Stimulated activated naive CD8-positive, alpha-beta T cell treated with anti-CD3 and anti-CD28 coated beads, Interleukin-15, amount 100 ng/mL, for 72 hours (primary cell): ENCODE measurements at regions not wholly inside any gene's neighbourhood (a gene's known extent, or its start where the extent isn't known, plus 50 kb on each side); places are given as distances from the start of the nearest gene placed in this dataset.
A peak's percentile ranks its signal among the peaks of the same experiment; 100 is the strongest.
"Not testable (repeated sequence)": the region's sequence is repeated elsewhere in the genome, so short reads cannot be mapped to it uniquely, and the experiment has no call there.

Experiments used
- ATAC-seq: fragments of 150-1000 bp; cut with Tn5 transposase; 2 replicates; pipeline ENCODE4 v1.10.0; 2021; ENCODE audit warnings: mild to moderate bottlenecking, moderate library complexity
- DNase-seq, 2 donors: peaks; one replicate each; pipeline ENCODE4 v3.0.0; 2021 to 2022
- H3K27ac Mint-ChIP-seq, 2 donors: one replicate each; pipeline ENCODE4 v1.8.0; 2022; ENCODE audit warnings: mild to moderate bottlenecking in 2 of 2, mixed read lengths in 2 of 2, moderate library complexity in 2 of 2
- H3K27me3 Mint-ChIP-seq: one replicate; pipeline ENCODE4 v1.8.0; 2022; ENCODE audit warnings: mixed read lengths
- H3K4me1 Mint-ChIP-seq: one replicate; pipeline ENCODE4 v1.8.0; 2022; ENCODE audit warnings: mild to moderate bottlenecking, mixed read lengths
- H3K4me3 Mint-ChIP-seq, 2 donors: one replicate each; pipeline ENCODE4 v1.8.0; 2022; ENCODE audit warnings: mild to moderate bottlenecking in 2 of 2, mixed read lengths in 2 of 2, moderate library complexity in 1 of 2
- H3K9me3 Mint-ChIP-seq, 2 donors: one replicate each; pipeline ENCODE4 v1.8.0; 2022; ENCODE audit warnings: mixed read lengths in 2 of 2

- H3K27me3 Mint-ChIP-seq = no peaks in the 10 kb centered on the region
- no peak overlapping the region for H3K27ac Mint-ChIP-seq
- DNase-seq (no peak), ATAC-seq (no peak)
- H3K4me3 Mint-ChIP-seq = no peak overlapping the region
- H3K9me3 Mint-ChIP-seq = peaks cover 0 to 5% of the 10 kb centered on the region in 2 donors
- H3K4me1 Mint-ChIP-seq = no peaks in the 10 kb centered on the region
These were observed 615.6 kb downstream of the CENPC start for GRCh38 chr4:66929748-66930147.

GRCh38 chr4:66928881-66929280 is 616.4 kb downstream of the CENPC start:
- ATAC-seq, H3K9me3 Mint-ChIP-seq, H3K4me3 Mint-ChIP-seq, H3K4me1 Mint-ChIP-seq, H3K27ac Mint-ChIP-seq, DNase-seq, H3K27me3 Mint-ChIP-seq: not testable (repeated sequence)

- Mint-ChIP-seq H3K4me3 (no peak overlapping the region), H3K4me1 (no peaks in the 10 kb centered on the region), H3K27ac (no peak overlapping the region), H3K27me3 (no peaks in the 10 kb centered on the region), H3K9me3 (peaks cover 0 to 6% of the 10 kb centered on the region in 2 donors)
- no peak for ATAC-seq
- DNase-seq = no peak
These were observed 617.4 kb downstream of the CENPC start for GRCh38 chr4:66927937-66928336.

GRCh38 chr4:66926687-66927086 is 618.6 kb downstream of the CENPC start:
- H3K9me3 Mint-ChIP-seq = peaks cover 1 to 5% of the 10 kb centered on the region in 2 donors
- no peaks in the 10 kb centered on the region for H3K27me3 Mint-ChIP-seq
- H3K4me1 Mint-ChIP-seq = no peaks in the 10 kb centered on the region
- ATAC-seq = no peak
- no peak for DNase-seq
- no peak overlapping the region for H3K4me3 Mint-ChIP-seq
- no peak overlapping the region for H3K27ac Mint-ChIP-seq

GRCh38 chr4:66923081-66923865 is 622.0 kb downstream of the CENPC start:
- Mint-ChIP-seq H3K4me3 (no peak overlapping the region), H3K9me3 (peaks cover 5 to 6% of the 10 kb centered on the region in 2 donors), H3K27me3 (no peaks in the 10 kb centered on the region), H3K4me1 (no peaks in the 10 kb centered on the region), H3K27ac (peak overlapping the region in 1 of 2 donors; percentile 41)
- no peak for ATAC-seq
- no peak for DNase-seq

GRCh38 chr4:66921433-66921832 is 623.9 kb downstream of the CENPC start:
- Mint-ChIP-seq H3K27ac (no peak overlapping the region), H3K4me1 (no peaks in the 10 kb centered on the region), H3K27me3 (no peaks in the 10 kb centered on the region), H3K4me3 (no peak overlapping the region), H3K9me3 (peaks cover 5 to 6% of the 10 kb centered on the region in 2 donors)
- ATAC-seq = no peak
- no peak for DNase-seq

- no peak for DNase-seq
- no peak overlapping the region for H3K27ac Mint-ChIP-seq
- H3K27me3 Mint-ChIP-seq = no peaks in the 10 kb centered on the region
- H3K4me1 Mint-ChIP-seq = no peaks in the 10 kb centered on the region
- H3K9me3 Mint-ChIP-seq = peaks cover 6 to 7% of the 10 kb centered on the region in 2 donors
- ATAC-seq = no peak
- no peak overlapping the region for H3K4me3 Mint-ChIP-seq
These were observed 624.8 kb downstream of the CENPC start for GRCh38 chr4:66920514-66920913.

- peaks cover 0 to 8% of the 10 kb centered on the region in 2 donors for H3K9me3 Mint-ChIP-seq
- H3K4me1 Mint-ChIP-seq = no peaks in the 10 kb centered on the region
- no peaks in the 10 kb centered on the region for H3K27me3 Mint-ChIP-seq
- no peak overlapping the region for H3K27ac Mint-ChIP-seq
- ATAC-seq = no peak
- no peak overlapping the region for H3K4me3 Mint-ChIP-seq
- DNase-seq = no peak
These were observed 633.4 kb downstream of the CENPC start for GRCh38 chr4:66911880-66912279.

GRCh38 chr4:66906314-66906713 is 639.0 kb downstream of the CENPC start:
- ATAC-seq (no peak), DNase-seq (no peak)
- no peak overlapping the region for H3K27ac Mint-ChIP-seq
- H3K27me3 Mint-ChIP-seq = no peaks in the 10 kb centered on the region
- H3K4me1 Mint-ChIP-seq = no peaks in the 10 kb centered on the region
- H3K9me3 Mint-ChIP-seq = peaks cover 0 to 3% of the 10 kb centered on the region in 2 donors
- H3K4me3 Mint-ChIP-seq = no peak overlapping the region

GRCh38 chr4:66899422-66900065 is 645.8 kb downstream of the CENPC start:
- Mint-ChIP-seq H3K9me3 (peaks cover 0 to 7% of the 10 kb centered on the region in 2 donors), H3K4me3 (no peak overlapping the region), H3K4me1 (no peaks in the 10 kb centered on the region), H3K27me3 (no peaks in the 10 kb centered on the region), H3K27ac (no peak overlapping the region)
- ATAC-seq = no peak
- DNase-seq = no peak

GRCh38 chr4:66893807-66894206 is 651.5 kb downstream of the CENPC start:
- Mint-ChIP-seq H3K27me3 (no peaks in the 10 kb centered on the region), H3K27ac (peak overlapping the region in 1 of 2 donors; percentile 83), H3K9me3 (peaks cover 4 to 12% of the 10 kb centered on the region in 2 donors), H3K4me3 (no peak overlapping the region), H3K4me1 (no peaks in the 10 kb centered on the region)
- DNase-seq (no peak), ATAC-seq (no peak)

GRCh38 chr4:66887061-66887460 is 658.2 kb downstream of the CENPC start:
- Mint-ChIP-seq H3K9me3 (peaks cover 0 to 18% of the 10 kb centered on the region in 2 donors), H3K27me3 (no peaks in the 10 kb centered on the region), H3K4me1 (no peaks in the 10 kb centered on the region), H3K4me3 (no peak overlapping the region), H3K27ac (no peak overlapping the region)
- ATAC-seq (no peak), DNase-seq (no peak)

- H3K27me3 Mint-ChIP-seq = no peaks in the 10 kb centered on the region
- no peak for ATAC-seq
These were observed 659.7 kb downstream of the CENPC start for GRCh38 chr4:66885501-66886165.

GRCh38 chr4:66876946-66877345 is 668.4 kb downstream of the CENPC start:
- Mint-ChIP-seq H3K27ac (no peak overlapping the region), H3K27me3 (no peaks in the 10 kb centered on the region), H3K4me1 (no peaks in the 10 kb centered on the region), H3K9me3 (peaks cover 0 to 9% of the 10 kb centered on the region in 2 donors), H3K4me3 (no peak overlapping the region)
- no peak for DNase-seq
- ATAC-seq = no peak

More at GRCh38 chr4:66885501-66886165, 659.7 kb downstream of the CENPC start:
- H3K27ac Mint-ChIP-seq = no peak overlapping the region
- DNase-seq = no peak
- peaks cover 0 to 18% of the 10 kb centered on the region in 2 donors for H3K9me3 Mint-ChIP-seq
- no peak overlapping the region for H3K4me3 Mint-ChIP-seq
- no peaks in the 10 kb centered on the region for H3K4me1 Mint-ChIP-seq

- no peak for ATAC-seq
- no peaks in the 10 kb centered on the region for H3K4me1 Mint-ChIP-seq
These were observed 672.6 kb downstream of the CENPC start for GRCh38 chr4:66872661-66873060.

GRCh38 chr4:66863481-66863880 is 681.8 kb downstream of the CENPC start:
- no peak for DNase-seq
- Mint-ChIP-seq H3K4me3 (no peak overlapping the region), H3K9me3 (peaks cover 0 to 4% of the 10 kb centered on the region in 2 donors), H3K4me1 (no peaks in the 10 kb centered on the region), H3K27me3 (no peaks in the 10 kb centered on the region), H3K27ac (no peak overlapping the region)
- ATAC-seq = no peak

More at GRCh38 chr4:66872661-66873060, 672.6 kb downstream of the CENPC start:
- DNase-seq = no peak
- H3K27ac Mint-ChIP-seq = no peak overlapping the region
- peaks cover 0 to 13% of the 10 kb centered on the region in 2 donors for H3K9me3 Mint-ChIP-seq
- H3K4me3 Mint-ChIP-seq = no peak overlapping the region
- no peaks in the 10 kb centered on the region for H3K27me3 Mint-ChIP-seq
